GM12875 (cell line): ENCODE measurements at regions not wholly inside any gene's neighbourhood (a gene's known extent, or its start where the extent isn't known, plus 50 kb on each side); places are given as distances from the start of the nearest gene placed in this dataset.

Experiments used
- H3K4me3 ChIP-seq: one replicate; pipeline ENCODE4 v1.5.1; 2011; ENCODE audit warnings: low read depth, low read length, control low read depth
- CTCF ChIP-seq: IDR thresholded peaks from 2 replicates; pipeline ENCODE4 v1.5.1; 2011; ENCODE audit warnings: low read depth, mild to moderate bottlenecking, control low read depth, inconsistent platforms, low read length, moderate library complexity, borderline replicate concordance; ENCODE audit not compliant: insufficient read depth

GRCh38 chr3:168248383-168249204 is 152.9 kb upstream of the GOLIM4 start:
- H3K4me3 ChIP-seq: peak overlapping the region; percentile 93
- no peak for TF ChIP-seq CTCF

- no peak for TF ChIP-seq CTCF
Measured at GRCh38 chr3:168241156-168241555, 145.4 kb upstream of the GOLIM4 start.

GRCh38 chr3:168239287-168239686 is 143.6 kb upstream of the GOLIM4 start:
- no peak for TF ChIP-seq CTCF
- H3K4me3 ChIP-seq: no peak overlapping the region

More at GRCh38 chr3:168241156-168241555, 145.4 kb upstream of the GOLIM4 start:
- no peak overlapping the region for H3K4me3 ChIP-seq

- H3K4me3 ChIP-seq: no peak overlapping the region
- TF ChIP-seq CTCF: no peak
Measured at GRCh38 chr3:168233001-168233400, 137.3 kb upstream of the GOLIM4 start.

GRCh38 chr3:168223085-168223484 is 127.4 kb upstream of the GOLIM4 start:
- TF ChIP-seq CTCF: no peak
- H3K4me3 ChIP-seq: no peak overlapping the region

- TF ChIP-seq CTCF: no peak
- no peak overlapping the region for H3K4me3 ChIP-seq
Measured at GRCh38 chr3:168220556-168220955, 124.8 kb upstream of the GOLIM4 start.

- H3K4me3 ChIP-seq: no peak overlapping the region
- TF ChIP-seq CTCF: no peak
Measured at GRCh38 chr3:168219530-168219929, 123.8 kb upstream of the GOLIM4 start.
